NCI-H187 (cell line): ENCODE measurements at regions not wholly inside any gene's neighbourhood (a gene's known extent, or its start where the extent isn't known, plus 50 kb on each side); places are given as distances from the start of the nearest gene placed in this dataset.

Source experiments
- DNase-seq, 2 experiments: peaks; one replicate each; lab custom pipeline; 2025; lab: John Stamatoyannopoulos, UW

- no peak for DNase-seq
Observed at GRCh38 chr2:167508709-167509108, 620.4 kb downstream of the XIRP2 start.

DNA sequence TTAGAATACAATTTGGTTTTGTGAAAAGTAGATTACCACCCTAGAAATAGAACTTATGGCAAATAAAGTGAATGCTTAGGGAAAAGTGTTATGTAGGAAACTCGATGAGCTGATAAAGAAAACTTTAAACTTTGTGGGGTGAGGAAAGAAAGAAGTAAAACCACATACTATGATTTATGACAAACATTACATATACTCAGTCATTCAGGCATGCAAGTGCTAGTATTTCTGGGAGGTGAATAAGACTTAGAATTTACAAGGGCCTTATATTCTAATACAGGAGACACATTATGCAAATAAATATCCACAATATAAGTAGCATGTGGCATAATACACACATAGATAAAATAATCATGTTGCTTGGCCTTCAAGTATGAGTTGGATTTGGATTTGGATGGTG is 618.1 kb downstream of the XIRP2 start:
- no peak for DNase-seq

- no peak for DNase-seq
Observed at GRCh38 chr2:167504695-167505094, 616.4 kb downstream of the XIRP2 start.

DNA sequence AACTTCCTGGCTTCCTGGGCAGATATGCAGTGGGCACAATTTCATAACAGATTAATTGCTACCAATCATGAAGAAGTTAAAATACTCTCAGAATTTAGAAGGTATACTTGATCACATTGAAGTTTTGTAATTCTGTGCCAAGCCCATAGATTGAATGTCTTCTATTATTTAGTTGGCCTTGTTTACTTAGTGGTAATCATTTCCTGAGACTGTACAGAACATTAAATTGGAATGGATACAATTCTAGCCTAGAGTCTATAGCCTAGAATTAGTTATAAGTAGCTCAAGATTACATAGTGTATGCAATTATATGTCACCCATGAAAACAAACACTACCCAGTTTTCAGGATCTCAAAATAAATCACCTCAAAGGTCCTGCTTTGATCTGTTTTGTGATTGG is 615.8 kb downstream of the XIRP2 start:
- no peak for DNase-seq

GRCh38 chr2:167501618-167502017 is 613.3 kb downstream of the XIRP2 start:
- no peak for DNase-seq

DNA sequence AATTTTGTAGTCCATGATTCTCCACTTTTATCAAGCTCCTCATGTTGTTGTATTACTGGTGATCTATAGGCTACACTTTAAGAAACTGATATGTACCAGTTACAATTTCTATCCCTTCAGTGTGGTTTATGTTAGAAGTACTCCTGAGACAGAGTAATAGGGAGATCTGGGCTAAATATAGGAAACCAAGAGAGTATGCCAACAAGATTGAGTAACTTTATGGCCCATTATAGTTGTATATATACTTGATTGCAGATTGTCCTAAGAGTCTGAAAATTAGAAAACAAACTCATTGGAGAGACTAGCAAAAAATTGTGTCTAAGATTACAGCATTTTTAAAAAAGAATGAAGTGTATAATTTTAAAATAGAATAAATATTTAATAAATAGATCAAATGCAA is 605.6 kb downstream of the XIRP2 start:
- DNase-seq = no peak

DNA sequence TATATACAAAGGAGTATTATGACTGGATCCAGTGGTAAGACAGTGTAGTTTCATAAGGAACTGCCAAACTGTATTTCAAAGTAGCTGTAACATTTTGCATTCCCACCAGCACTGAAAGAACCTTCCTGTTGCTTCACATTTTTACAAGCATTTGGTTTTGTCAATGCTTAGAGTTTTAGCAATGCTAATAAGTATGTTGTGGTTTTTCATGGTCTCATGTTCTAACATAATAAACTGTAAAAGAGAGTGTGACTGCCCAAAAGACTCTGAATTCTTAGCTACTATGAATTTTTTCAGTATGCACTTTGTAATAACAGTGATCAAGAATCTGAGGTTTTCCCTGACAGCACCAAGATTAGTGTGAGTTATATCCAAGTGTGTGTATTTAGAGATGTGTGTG is 604.2 kb downstream of the XIRP2 start:
- DNase-seq = no peak

GRCh38 chr2:167491788-167492187 is 603.5 kb downstream of the XIRP2 start:
- DNase-seq = no peak

GRCh38 chr2:167490455-167490854 is 602.2 kb downstream of the XIRP2 start:
- DNase-seq = no peak

DNA sequence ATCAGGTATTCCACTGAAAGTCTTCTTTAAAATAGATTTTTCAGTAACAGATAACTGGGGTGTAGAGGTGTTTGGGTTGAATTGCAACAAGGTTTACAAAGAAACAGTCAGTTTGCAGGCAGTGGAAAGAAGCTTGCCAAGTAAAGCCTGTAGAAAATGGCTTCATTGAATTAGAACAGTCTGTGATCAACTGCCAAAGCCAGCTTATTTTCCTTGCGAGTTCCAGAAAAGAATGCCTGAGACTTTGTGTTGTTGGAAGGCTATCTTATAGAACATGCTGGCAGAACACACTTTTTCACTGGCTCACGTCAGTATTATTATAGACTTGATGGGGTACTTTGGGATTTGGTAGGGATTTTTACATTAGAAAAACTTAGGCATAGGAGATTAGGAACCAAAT is 601.0 kb downstream of the XIRP2 start:
- no peak for DNase-seq

GRCh38 chr2:167487728-167488127 is 599.4 kb downstream of the XIRP2 start:
- DNase-seq = no peak

- DNase-seq = no peak
Observed at GRCh38 chr2:167484875-167485274, 596.6 kb downstream of the XIRP2 start.

- no peak for DNase-seq
Observed at GRCh38 chr2:167480986-167481309, 592.7 kb downstream of the XIRP2 start.

DNA sequence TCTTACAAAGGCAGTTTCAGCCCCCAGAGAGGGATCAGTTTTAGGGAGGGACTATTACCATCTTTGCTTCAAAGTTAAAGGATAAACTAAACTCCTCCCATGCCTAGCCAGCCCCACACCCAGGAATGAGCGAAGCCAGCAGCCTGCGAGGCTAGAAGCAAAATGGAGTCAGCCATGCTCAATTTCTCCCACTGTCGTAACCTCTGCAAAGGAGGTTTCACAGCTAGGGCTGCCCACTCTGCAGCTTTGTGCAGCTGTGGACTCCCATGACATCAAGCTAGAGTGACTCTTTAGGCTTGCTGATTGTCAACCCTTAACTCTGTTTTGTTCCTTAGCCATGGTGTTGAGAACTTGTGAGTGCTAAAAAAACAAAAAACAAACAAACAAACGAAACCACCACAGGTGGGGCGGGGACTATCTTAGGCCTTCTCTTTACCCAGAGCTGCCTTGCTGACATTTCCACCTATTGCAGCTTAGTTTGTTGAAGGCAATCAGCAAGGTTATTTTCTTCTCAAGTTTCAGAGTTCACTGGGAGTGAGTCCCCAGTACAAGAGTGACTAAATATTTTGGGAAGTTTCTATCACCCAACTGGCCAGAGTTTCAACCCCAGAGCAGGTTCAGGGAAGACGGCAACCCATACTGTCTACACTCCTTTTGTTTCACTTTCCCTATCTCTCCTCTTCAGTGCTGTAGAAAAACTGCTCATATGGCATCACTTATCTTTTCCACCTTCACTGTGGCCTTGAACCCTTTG is 592.1 kb downstream of the XIRP2 start:
- no peak for DNase-seq

DNA sequence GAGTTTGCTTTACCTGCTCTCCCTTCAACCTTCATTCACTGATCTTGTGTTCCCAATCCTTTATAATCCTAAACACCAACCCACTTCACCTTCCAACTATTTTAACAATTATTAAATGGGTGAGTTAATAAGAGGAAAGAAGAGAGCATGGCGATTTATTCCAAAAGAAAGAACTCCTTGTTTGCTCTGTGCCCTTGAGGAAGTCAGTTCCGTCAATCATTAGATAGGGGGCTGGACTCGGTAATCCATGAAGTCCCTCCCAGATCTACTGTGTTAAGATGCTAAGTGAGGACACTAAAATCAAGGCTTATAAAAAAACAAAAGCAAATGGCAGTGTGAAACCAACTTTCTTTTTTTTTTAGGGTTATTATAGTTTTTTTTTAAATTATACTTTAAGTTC is 589.9 kb downstream of the XIRP2 start:
- DNase-seq = no peak

- no peak for DNase-seq
Observed at GRCh38 chr2:167475791-167476190, 587.5 kb downstream of the XIRP2 start.

- DNase-seq = no peak
Observed at GRCh38 chr2:167471734-167472133, 583.5 kb downstream of the XIRP2 start.

- no peak for DNase-seq
Observed at GRCh38 chr2:167471332-167471731, 583.1 kb downstream of the XIRP2 start.

DNA sequence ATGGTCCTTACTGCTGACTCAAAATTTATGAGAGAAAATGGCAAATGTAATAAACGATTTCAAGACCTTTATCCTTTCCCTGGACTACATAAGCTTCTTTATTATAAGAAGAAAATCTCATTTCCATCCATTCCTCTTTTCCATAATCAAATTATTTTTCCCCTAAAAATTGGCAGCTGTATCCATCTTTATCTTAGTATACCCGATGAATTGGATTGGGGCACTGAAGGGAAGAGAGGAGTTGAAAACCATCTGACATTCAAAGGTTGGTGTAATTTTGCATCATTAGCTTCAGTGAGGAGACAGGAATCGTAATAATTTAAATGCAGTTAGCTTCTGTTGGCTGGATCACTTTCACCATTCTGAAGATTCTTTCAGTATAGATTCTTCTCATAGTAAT is 574.1 kb downstream of the XIRP2 start:
- no peak for DNase-seq

DNA sequence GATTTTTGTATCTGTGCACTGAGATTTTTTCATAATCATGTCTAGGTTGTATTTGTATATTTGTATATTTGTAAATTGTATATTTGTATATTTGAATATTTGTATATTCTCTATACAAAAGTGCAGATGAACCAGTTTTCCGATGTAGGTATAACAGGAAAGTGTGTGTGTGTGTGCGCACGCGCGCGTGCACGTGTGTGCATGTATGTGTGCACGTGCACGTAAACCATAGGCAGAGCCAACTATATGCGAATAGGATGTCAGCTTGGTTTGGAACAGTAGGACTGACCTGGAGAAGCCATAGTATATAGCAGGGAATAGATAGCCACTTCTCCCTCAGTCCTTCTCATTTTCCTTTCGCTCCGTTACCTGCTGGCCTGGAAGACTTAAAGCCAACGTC is 565.8 kb downstream of the XIRP2 start:
- DNase-seq = no peak

DNA sequence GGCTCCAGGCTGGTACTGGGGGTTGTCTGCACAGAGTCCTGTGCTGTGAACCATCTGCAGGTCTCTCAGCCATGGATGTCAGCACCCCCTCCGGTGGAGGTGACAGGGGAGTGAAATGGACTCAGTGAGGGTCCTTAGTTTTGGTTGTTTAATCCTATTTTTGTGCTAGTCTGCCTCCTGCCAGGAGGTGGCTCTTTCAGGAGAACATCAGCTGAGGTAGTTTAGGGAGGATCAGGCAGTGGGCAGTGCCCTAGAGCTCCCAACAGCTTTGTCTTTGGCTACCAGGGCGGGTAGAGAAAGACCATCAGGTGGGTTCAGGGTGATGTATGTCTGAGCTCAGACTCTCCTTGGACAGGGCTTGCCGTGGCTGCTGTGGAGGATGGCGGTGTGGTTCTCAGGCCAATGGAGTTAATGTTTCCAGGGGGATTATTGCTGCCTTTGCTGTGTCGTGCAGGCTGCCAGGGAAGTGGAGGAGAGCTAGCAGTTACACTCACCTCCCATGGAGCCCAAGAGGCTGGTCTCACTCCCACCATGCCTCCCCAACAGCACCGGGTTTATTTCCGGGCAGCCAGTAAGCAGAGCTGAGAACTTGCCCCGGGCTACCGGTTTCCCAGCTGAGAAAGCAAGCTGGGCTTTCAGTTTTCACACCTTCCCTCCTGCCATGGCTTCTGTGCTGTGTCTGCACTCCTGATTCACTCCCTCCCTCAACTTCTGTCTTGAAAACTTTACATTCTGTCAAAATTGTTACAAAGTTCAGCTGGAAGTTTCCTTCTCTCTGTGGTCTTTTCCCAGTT is 563.4 kb downstream of the XIRP2 start:
- no peak for DNase-seq

GRCh38 chr2:167450364-167450763 is 562.1 kb downstream of the XIRP2 start:
- DNase-seq = no peak

DNA sequence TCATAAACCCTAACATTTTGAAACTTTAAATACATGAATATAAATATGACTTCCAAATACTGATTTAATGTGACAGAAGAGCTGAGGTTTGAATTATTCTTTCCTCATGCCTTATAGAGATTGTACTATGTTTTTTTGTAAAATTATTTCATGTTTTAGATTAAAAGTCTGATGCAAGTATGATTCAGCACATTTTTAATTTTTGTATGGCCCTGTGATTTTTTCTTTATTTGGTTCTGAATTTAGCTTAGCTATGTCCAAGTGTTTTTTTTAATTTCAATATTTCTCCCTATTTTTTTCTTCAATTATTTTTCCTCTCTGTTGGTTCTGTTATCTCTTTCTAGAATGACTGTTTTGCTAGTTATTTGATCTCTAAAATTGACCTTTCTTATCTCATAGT is 552.1 kb downstream of the XIRP2 start:
- DNase-seq = no peak

- DNase-seq = no peak
Observed at GRCh38 chr2:167438206-167438605, 549.9 kb downstream of the XIRP2 start.
